ENCODE measurements at regions not wholly inside any gene's neighbourhood (a gene's known extent, or its start where the extent isn't known, plus 50 kb on each side); places are given as distances from the start of the nearest gene placed in this dataset.

DNA sequence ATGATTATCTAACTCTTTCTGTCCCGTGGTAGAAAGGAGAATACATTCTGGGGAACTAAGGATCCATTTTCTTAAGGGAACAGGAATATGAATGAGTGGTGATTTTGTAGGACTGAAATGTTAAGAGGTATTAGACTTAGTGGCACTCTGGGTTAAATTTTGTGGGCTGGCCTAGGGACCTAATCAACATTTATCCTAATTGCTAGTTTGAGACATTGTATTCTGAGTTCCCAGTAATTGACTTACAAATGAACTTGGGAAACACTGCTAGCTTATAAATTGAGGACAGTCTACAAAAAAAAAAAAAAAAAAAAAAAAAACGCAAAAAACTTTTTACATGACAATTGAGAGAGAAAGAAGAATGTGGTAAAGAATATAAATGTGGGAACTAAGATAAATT is 136.6 kb upstream of the ZP4 start:
- no peak for TF ChIP-seq EP300 (IDR thresholded peaks at IDR 0.05)
- TF ChIP-seq POLR2AphosphoS5 (IDR thresholded peaks at IDR 0.05) = no peak
- TF ChIP-seq POLR2A (IDR thresholded peaks at IDR 0.05) = no peak
- TF ChIP-seq, protein P1, sequence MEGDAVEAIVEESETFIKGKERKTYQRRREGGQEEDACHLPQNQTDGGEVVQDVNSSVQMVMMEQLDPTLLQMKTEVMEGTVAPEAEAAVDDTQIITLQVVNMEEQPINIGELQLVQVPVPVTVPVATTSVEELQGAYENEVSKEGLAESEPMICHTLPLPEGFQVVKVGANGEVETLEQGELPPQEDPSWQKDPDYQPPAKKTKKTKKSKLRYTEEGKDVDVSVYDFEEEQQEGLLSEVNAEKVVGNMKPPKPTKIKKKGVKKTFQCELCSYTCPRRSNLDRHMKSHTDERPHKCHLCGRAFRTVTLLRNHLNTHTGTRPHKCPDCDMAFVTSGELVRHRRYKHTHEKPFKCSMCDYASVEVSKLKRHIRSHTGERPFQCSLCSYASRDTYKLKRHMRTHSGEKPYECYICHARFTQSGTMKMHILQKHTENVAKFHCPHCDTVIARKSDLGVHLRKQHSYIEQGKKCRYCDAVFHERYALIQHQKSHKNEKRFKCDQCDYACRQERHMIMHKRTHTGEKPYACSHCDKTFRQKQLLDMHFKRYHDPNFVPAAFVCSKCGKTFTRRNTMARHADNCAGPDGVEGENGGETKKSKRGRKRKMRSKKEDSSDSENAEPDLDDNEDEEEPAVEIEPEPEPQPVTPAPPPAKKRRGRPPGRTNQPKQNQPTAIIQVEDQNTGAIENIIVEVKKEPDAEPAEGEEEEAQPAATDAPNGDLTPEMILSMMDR (IDR thresholded peaks at IDR 0.05) = no peak
- intact Hi-C loops (cut with DNase I) = no loop called here
- DNase-seq = no peak
- no peak overlapping the region for H3K4me3 ChIP-seq
- no peaks in the 10 kb centered on the region for H3K27me3 ChIP-seq
- H3K4me1 ChIP-seq = no peaks in the 10 kb centered on the region
- WGBS, 2 donors = 57 to 58% methylated on average over 2 of the region's 2 CpGs
- no peaks in the 10 kb centered on the region for H3K36me3 ChIP-seq
- no peak overlapping the region for H3K27ac ChIP-seq
- H3K9me3 ChIP-seq = peaks cover 0 to 4% (median 3%) of the 10 kb centered on the region in 4 donors

DNA sequence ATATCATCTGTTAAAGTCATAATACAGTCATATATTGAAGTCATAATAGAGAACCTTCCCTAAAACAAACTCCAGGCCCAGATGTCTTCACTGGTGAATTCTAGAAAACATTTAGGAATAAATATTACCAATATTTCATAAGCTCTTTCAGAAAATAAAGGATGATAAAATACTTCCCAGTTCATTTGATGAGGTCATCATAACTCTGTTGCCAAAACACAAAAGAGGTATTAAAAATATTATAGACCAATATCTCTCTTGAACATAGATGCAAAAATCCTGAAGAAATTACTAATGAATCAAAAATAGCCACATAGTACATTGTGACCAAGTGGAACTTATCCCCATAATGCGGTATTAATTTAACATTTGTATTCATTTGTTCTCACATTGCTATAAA is 132.4 kb upstream of the ZP4 start:
- WGBS, 2 donors = 93 to 100% methylated on average over 1 of the region's 1 CpG
- intact Hi-C loops (cut with DNase I) = no loop called here
- TF ChIP-seq POLR2AphosphoS5 (IDR thresholded peaks at IDR 0.05) = no peak
- TF ChIP-seq POLR2A (IDR thresholded peaks at IDR 0.05) = no peak
- TF ChIP-seq, protein P1 (IDR thresholded peaks at IDR 0.05) = no peak
- no peak for TF ChIP-seq EP300 (IDR thresholded peaks at IDR 0.05)

GRCh38 chr1:238018214-238018613 is 127.5 kb upstream of the ZP4 start:
- H3K9me3 ChIP-seq = no peaks in the 10 kb centered on the region
- H3K4me3 ChIP-seq = no peak overlapping the region
- H3K27me3 ChIP-seq = no peaks in the 10 kb centered on the region
- H3K36me3 ChIP-seq = no peaks in the 10 kb centered on the region
- TF ChIP-seq POLR2A (IDR thresholded peaks at IDR 0.05) (no peak), EP300 (IDR thresholded peaks at IDR 0.05) (no peak), POLR2AphosphoS5 (IDR thresholded peaks at IDR 0.05) (no peak)
- TF ChIP-seq, protein P1 (IDR thresholded peaks at IDR 0.05) = no peak
- no peak overlapping the region for H3K27ac ChIP-seq
- DNase-seq = no peak
- no peaks in the 10 kb centered on the region for H3K4me1 ChIP-seq
- 79 to 90% methylated on average over 2 of the region's 2 CpGs for WGBS, 2 donors
- intact Hi-C loops (cut with DNase I) = no loop called here

More for the DNA sequence above, 132.4 kb upstream of the ZP4 start:
- Histone ChIP-seq H3K9me3 (peaks cover 0 to 4% (median 1%) of the 10 kb centered on the region in 4 donors), H3K27ac (no peak overlapping the region), H3K4me1 (no peaks in the 10 kb centered on the region), H3K4me3 (no peak overlapping the region), H3K27me3 (no peaks in the 10 kb centered on the region), H3K36me3 (no peaks in the 10 kb centered on the region)
- DNase-seq = no peak

DNA sequence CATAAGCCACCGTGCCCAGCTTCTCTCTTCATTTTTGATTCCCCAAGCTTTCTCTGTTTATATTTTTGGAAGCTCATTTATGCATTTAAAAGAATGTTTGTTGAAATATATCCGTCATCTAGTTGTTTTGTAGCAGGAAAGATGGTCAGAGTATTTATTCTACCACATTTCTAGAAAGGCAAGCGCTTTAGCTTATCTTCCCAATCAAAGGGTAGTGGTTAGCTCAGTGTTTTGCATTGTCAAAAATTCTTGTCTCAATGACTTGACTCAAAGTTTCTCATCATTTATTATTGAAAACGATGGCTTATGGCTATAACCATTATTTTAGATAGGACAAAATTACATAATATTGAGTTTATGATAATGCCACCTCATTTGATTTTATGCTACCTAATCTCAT is 116.1 kb upstream of the ZP4 start:
- intact Hi-C loops (cut with DNase I) = no loop called here
- WGBS, 2 donors = 73 to 75% methylated on average over 4 of the region's 4 CpGs

More for the DNA sequence above, 116.1 kb upstream of the ZP4 start:
- no peak overlapping the region for H3K4me3 ChIP-seq
- H3K27me3 ChIP-seq = no peaks in the 10 kb centered on the region
- no peaks in the 10 kb centered on the region for H3K4me1 ChIP-seq
- no peak for DNase-seq
- TF ChIP-seq, protein P1 (IDR thresholded peaks at IDR 0.05) = no peak
- TF ChIP-seq POLR2AphosphoS5 (IDR thresholded peaks at IDR 0.05) = no peak
- TF ChIP-seq POLR2A (IDR thresholded peaks at IDR 0.05) = no peak
- TF ChIP-seq EP300 (IDR thresholded peaks at IDR 0.05) = no peak
- H3K36me3 ChIP-seq = no peaks in the 10 kb centered on the region
- H3K27ac ChIP-seq = no peak overlapping the region
- H3K9me3 ChIP-seq = no peaks in the 10 kb centered on the region

All from sigmoid colon (tissue), 6 donors.